K562 (cell line): ENCODE measurements at regions not wholly inside any gene's neighbourhood (a gene's known extent, or its start where the extent isn't known, plus 50 kb on each side); places are given as distances from the start of the nearest gene placed in this dataset.

Source experiments
- CBFA2T2 ChIP-seq: fragments of 450-650 bp; conservative IDR thresholded peaks from 2 replicates; pipeline ENCODE4 v1.6.1; 2017; ENCODE audit warnings: mild to moderate bottlenecking
- CCNT2 ChIP-seq: IDR thresholded peaks from 2 replicates; pipeline ENCODE4 v1.6.1; 2011; ENCODE audit warnings: borderline replicate concordance, low read depth, mild to moderate bottlenecking, moderate library complexity, mixed read lengths, low read length; ENCODE audit not compliant: insufficient read length; ENCODE audit errors: extremely low read depth
- CSDE1 ChIP-seq, 2 experiments: fragments of 450-650 bp; IDR thresholded peaks; 2 replicates each; pipeline ENCODE4 v1.6.1; 2016; ENCODE audit warnings: mild to moderate bottlenecking in 1 of 2
- HMG20A ChIP-seq: fragments of 450-650 bp; formaldehyde crosslinking; conservative IDR thresholded peaks from 2 replicates; pipeline ENCODE4 v1.4.0; 2020; ENCODE audit warnings: mild to moderate bottlenecking, mixed read lengths
- HMGN3 ChIP-seq: IDR thresholded peaks from 2 replicates; pipeline ENCODE4 v1.6.1; 2011; ENCODE audit warnings: borderline replicate concordance, low read depth, mild to moderate bottlenecking, mixed read lengths, low read length; ENCODE audit not compliant: insufficient read length; ENCODE audit errors: extremely low read depth
- KLF16 ChIP-seq: IDR thresholded peaks from 2 replicates; pipeline ENCODE4 v1.6.1; 2016; ENCODE audit warnings: antibody characterized with exemption
- NEUROD1 ChIP-seq: fragments of 150-350 bp; IDR thresholded peaks from 2 replicates; pipeline ENCODE4 v1.6.1; 2014; ENCODE audit warnings: borderline replicate concordance, low read length, low read depth; ENCODE audit not compliant: partially characterized antibody
- SMAD4 ChIP-seq: fragments of 250-450 bp; sonication (Bioruptor Pico); conservative IDR thresholded peaks from 2 replicates; pipeline ENCODE4 v1.8.0; 2021; ENCODE audit warnings: inconsistent platforms, mild to moderate bottlenecking, moderate library complexity
- SMARCA4 ChIP-seq: fragments of 450-650 bp; IDR thresholded peaks from 2 replicates; pipeline ENCODE4 v1.6.1; 2016
- ZNF3 ChIP-seq: fragments of 250-450 bp; sonication (Bioruptor Pico); IDR thresholded peaks from 2 replicates; pipeline ENCODE4 v1.5.0; 2021; ENCODE audit warnings: mild to moderate bottlenecking, moderate library complexity
- ZNF785 ChIP-seq: fragments of 250-450 bp; sonication (Bioruptor Pico); IDR thresholded peaks from 2 replicates; pipeline ENCODE4 v1.4.0; 2020; ENCODE audit warnings: mild to moderate bottlenecking
- TF ChIP-seq, protein P1 (sequence below): fragments of 250-450 bp; sonication (Bioruptor Pico); IDR thresholded peaks from 2 replicates; pipeline ENCODE4 v1.8.0; 2021; ENCODE audit warnings: borderline replicate concordance, mild to moderate bottlenecking, moderate library complexity; ENCODE audit not compliant: poor library complexity, severe bottlenecking
- TF ChIP-seq, protein P2 (sequence below), 2 experiments: fragments of 450-650 bp in 1 of 2; sonication (generic) in 1 of 2; formaldehyde crosslinking in 1 of 2; IDR thresholded peaks; 2 replicates each; pipeline versions ENCODE4 v1.7.1 to v1.9.0; 2016 to 2022; ENCODE audit warnings: inconsistent platforms in 1 of 2, mild to moderate bottlenecking in 1 of 2, missing genetic modification reagents in 1 of 2
- TF ChIP-seq, protein P3 (sequence below), 2 experiments: fragments of 450-650 bp in 1 of 2; sonication (generic) in 1 of 2; formaldehyde crosslinking in 1 of 2; IDR thresholded peaks in 1 of 2; conservative IDR thresholded peaks in 1 of 2; 2 replicates each; pipeline versions ENCODE4 v1.6.1 to v1.8.1; 2016 to 2023; ENCODE audit warnings: mild to moderate bottlenecking in 2 of 2, moderate library complexity in 2 of 2, inconsistent platforms in 1 of 2, missing genetic modification reagents in 1 of 2
- TF ChIP-seq, protein P4 (sequence below): fragments of 450-650 bp; IDR thresholded peaks from 2 replicates; pipeline ENCODE4 v1.6.1; 2017; ENCODE audit warnings: mild to moderate bottlenecking, moderate library complexity

DNA sequence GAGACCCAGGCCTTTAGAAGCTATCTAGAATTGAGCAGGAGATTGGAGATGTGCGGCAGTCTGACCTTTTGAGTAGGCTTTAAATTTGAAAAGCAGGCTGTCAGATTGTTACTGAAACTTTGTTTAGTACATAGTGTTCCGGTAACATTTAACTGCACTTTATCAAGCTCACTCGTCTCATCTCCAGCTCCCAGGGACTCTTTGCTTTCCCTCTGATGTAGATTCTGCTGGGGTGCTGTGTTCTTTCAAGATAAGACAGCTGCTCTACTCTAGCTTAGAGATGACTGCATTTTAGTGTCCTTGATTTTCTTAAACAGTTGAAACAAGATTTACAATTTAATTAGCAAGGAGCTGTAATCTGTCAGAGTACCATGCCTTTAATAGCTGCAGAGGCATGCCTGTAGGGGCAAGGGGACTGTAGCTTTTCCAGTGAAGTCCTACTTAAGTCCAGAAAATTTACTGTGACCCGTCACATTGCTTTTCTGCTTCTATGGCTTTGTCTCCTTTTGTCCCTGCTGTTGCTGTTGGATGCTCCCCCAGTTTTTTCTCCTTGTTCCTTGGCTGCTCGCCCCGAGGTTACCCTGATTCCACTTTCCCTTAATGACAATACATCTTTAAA, 56.4 kb upstream of the MTPN start (continued):
- TF ChIP-seq SMARCA4 (peak; percentile 93), ZNF785 (CRISPR knock-in tag) (no peak), SMAD4 (CRISPR knock-in tag) (peak; percentile 67; the same call in 1 of the 2 replicates), NEUROD1 (peak; percentile 55), KLF16 (peak; percentile 97), CBFA2T2 (peak; percentile 97), HMG20A (CRISPR knock-in tag) (no peak), CSDE1 (IDR thresholded peaks at IDR 0.05) (no peak), CCNT2 (peak; percentile 98), ZNF3 (CRISPR knock-in tag) (no peak), HMGN3 (peak; percentile 94)
- TF ChIP-seq, protein P1, sequence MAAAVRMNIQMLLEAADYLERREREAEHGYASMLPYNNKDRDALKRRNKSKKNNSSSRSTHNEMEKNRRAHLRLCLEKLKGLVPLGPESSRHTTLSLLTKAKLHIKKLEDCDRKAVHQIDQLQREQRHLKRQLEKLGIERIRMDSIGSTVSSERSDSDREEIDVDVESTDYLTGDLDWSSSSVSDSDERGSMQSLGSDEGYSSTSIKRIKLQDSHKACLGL (CRISPR knock-in tag) = no peak
- TF ChIP-seq, protein P2, sequence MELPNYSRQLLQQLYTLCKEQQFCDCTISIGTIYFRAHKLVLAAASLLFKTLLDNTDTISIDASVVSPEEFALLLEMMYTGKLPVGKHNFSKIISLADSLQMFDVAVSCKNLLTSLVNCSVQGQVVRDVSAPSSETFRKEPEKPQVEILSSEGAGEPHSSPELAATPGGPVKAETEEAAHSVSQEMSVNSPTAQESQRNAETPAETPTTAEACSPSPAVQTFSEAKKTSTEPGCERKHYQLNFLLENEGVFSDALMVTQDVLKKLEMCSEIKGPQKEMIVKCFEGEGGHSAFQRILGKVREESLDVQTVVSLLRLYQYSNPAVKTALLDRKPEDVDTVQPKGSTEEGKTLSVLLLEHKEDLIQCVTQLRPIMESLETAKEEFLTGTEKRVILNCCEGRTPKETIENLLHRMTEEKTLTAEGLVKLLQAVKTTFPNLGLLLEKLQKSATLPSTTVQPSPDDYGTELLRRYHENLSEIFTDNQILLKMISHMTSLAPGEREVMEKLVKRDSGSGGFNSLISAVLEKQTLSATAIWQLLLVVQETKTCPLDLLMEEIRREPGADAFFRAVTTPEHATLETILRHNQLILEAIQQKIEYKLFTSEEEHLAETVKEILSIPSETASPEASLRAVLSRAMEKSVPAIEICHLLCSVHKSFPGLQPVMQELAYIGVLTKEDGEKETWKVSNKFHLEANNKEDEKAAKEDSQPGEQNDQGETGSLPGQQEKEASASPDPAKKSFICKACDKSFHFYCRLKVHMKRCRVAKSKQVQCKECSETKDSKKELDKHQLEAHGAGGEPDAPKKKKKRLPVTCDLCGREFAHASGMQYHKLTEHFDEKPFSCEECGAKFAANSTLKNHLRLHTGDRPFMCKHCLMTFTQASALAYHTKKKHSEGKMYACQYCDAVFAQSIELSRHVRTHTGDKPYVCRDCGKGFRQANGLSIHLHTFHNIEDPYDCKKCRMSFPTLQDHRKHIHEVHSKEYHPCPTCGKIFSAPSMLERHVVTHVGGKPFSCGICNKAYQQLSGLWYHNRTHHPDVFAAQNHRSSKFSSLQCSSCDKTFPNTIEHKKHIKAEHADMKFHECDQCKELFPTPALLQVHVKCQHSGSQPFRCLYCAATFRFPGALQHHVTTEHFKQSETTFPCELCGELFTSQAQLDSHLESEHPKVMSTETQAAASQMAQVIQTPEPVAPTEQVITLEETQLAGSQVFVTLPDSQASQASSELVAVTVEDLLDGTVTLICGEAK (IDR thresholded peaks at IDR 0.05) = peak; percentile 69
- TF ChIP-seq, protein P2 (CRISPR knock-in tag; IDR thresholded peaks at IDR 0.05) = no peak
- TF ChIP-seq, protein P3, sequence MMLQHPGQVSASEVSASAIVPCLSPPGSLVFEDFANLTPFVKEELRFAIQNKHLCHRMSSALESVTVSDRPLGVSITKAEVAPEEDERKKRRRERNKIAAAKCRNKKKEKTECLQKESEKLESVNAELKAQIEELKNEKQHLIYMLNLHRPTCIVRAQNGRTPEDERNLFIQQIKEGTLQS (IDR thresholded peaks at IDR 0.05) = no peak; the same call in 1 of the 2 replicates
- TF ChIP-seq, protein P3 (CRISPR knock-in tag; conservative IDR thresholded peaks at IDR 0.05) = no peak
- TF ChIP-seq, protein P4, sequence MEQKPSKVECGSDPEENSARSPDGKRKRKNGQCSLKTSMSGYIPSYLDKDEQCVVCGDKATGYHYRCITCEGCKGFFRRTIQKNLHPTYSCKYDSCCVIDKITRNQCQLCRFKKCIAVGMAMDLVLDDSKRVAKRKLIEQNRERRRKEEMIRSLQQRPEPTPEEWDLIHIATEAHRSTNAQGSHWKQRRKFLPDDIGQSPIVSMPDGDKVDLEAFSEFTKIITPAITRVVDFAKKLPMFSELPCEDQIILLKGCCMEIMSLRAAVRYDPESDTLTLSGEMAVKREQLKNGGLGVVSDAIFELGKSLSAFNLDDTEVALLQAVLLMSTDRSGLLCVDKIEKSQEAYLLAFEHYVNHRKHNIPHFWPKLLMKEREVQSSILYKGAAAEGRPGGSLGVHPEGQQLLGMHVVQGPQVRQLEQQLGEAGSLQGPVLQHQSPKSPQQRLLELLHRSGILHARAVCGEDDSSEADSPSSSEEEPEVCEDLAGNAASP = no peak
